NCI-H1105 treated with DMSO at 0.1 percent for 48 hours (cell line): ENCODE measurements at regions not wholly inside any gene's neighbourhood (a gene's known extent, or its start where the extent isn't known, plus 50 kb on each side); places are given as distances from the start of the nearest gene placed in this dataset.

Source experiments
- DNase-seq: peaks from one replicate; lab custom pipeline; 2025; lab: John Stamatoyannopoulos, UW

DNA sequence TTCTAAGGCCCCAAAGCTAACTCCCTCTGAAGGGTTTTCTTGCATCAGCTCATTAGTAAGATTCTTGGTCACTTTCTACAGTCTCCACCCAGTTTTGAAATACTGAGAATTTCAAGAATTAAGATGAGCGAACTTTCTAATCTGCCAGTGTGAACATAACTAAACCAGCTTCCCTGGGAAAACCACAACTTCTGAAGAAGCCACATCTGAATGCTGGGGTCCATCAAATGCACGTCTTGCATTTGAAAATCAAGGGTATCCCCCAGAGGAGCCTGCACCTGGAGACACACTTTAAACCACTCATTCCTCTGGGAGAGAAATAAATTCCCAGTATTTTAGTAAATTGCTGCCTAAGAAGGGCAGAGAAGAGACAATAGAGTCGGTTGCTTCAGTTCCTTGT lies 292.1 kb upstream of the CDH4 start:
- no peak for DNase-seq

DNA sequence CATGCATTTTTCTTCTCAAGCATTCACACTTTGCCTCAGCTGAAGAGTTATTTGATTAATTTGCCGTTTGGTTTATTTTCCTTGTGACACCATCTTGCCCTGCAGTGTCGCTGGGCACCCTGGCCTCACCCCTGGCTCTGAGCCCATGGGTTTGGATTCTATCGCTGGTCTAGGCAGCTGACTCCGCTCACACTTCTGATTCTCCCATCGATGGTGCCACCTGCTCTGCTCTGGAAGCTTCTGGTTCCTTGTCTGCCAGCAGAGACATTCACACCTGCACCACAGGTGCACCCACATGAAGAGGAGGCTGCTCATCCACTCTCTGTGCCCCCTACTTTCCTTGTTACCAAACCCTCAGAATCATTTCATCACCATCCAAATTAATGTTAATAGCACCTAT lies 291.6 kb upstream of the CDH4 start:
- DNase-seq, result no peak

GRCh38 chr20:60961551-60961950 lies 290.5 kb upstream of the CDH4 start:
- DNase-seq, result no peak

GRCh38 chr20:60962367-60963045 lies 289.6 kb upstream of the CDH4 start:
- DNase-seq, result no peak

DNA sequence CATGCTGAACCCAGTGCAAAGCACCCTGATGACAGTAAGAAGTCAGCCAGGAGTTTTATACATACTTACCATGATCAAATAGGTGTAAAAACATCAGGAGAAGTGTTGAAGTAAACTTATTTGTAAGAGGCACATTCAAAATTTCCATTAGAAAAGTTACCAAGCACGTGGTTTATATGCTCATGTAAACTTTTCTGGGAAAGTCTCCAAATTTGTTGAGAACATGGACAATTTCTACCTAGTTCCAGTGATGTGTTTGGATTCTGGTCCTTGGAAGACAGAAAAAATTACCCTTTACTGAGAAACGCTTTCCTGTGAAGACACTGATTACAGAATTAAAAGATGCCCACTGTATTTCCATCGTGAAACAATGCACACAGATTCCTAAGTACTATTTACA lies 288.9 kb upstream of the CDH4 start:
- DNase-seq, result no peak

DNA sequence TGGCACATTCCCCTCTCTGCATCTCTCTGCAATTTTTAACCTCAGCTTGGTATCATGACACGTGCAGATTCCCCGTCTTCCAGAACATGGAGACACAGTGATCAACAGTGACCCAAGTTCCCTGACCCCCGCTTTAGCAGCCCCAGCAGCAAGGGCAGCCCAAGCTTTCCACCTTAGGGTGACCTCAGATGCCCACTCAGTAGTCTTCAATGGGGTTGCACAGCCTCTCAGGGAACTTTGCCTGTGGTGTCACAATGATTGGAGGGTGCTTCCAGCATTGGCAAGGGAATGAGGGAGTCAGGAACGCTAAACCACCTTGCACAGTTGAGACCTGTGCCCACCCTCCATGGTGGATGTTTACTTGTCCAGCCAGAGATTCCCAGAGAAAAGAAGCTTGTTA lies 287.1 kb upstream of the CDH4 start:
- DNase-seq, result no peak

- DNase-seq, result no peak
These were observed 286.0 kb upstream of the CDH4 start for GRCh38 chr20:60966031-60966430.

DNA sequence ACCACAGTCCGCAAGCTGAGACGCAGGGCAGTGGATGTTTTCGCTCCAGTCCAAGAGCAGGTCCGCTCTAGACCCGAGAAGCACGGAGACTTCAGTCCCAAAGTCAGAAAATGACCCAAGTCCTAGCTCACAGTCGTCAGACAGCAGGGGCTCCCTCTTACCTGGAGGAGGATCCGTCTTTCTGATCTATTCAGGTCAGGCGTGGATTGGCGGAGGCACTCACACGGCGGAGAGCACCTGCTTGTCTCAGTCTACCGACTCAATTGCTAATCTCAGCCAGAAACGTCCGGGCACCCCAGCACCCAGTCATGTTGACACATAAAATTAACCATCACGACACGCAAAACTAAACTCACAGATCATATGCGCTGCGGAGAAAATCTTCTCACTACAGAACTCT lies 285.3 kb upstream of the CDH4 start:
- no peak for DNase-seq

- no peak for DNase-seq
These were observed 284.4 kb upstream of the CDH4 start for GRCh38 chr20:60967431-60968316.

DNA sequence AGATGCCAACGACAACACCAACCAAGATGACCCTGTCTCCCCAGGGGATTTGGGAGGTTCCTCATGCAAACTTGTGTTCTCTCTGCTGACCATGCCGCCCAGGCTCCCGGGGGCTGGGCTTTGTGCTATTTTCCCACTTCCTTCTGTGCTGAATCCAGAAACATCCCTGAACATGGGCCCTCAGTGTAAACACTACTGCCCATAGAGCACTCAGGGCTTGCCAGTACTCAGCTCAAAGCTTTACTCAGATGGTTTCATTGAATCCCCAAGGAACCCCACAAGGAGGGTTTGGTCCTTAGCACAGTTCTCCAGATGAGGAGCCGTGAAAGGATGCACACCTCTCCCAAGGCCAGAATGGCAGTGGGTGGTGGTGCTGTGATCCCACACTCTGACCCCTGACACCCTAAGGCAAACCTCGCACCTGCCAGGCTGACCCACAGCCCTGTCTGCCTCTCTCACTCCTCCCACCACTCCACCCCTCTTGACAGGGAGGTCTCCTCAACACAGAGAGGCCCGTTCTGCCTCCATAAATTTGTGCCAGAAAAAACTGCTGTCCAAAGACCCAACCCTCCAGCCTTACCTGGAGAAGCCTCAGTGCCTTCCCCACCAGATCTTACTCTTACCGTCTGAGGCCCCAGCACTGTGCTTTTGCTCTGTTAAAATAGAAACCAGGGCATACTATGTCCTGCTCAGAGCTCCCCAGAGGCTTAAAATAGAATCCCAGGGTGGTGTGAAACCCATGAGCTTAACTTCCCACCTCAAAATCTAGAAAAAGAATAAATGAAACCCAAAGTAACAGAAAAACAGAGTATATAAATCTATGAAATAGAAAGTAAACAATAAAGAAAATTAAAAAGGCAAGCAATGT lies 283.0 kb upstream of the CDH4 start:
- no peak for DNase-seq

- DNase-seq, result no peak
These were observed 281.5 kb upstream of the CDH4 start for GRCh38 chr20:60970601-60971000.

- DNase-seq, result no peak
These were observed 278.0 kb upstream of the CDH4 start for GRCh38 chr20:60974022-60974421.

- DNase-seq, result no peak
These were observed 277.6 kb upstream of the CDH4 start for GRCh38 chr20:60974441-60974945.

- DNase-seq, result no peak
These were observed 275.9 kb upstream of the CDH4 start for GRCh38 chr20:60976139-60976538.

DNA sequence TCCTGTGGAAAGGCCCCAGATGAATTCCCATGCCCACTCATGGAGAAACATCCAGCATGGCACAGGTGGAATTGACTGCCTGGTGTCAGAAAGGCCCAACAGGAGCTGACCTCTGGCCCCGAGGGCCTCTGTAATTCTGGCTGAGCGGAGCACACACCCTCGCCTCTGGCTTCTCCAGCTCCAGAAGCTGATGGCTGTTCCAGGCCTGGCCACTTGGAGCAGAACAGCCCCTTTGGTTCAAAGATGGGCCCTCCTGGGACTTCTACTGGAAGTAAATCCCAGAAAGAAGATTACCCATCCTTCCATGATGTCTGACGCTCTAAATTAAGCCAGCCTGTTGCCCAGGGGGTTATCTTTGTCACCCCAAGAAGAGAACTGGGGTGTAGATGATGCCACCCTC lies 275.1 kb upstream of the CDH4 start:
- DNase-seq, result no peak

GRCh38 chr20:60977901-60978300 lies 274.2 kb upstream of the CDH4 start:
- peak; percentile 63 for DNase-seq

- peak; percentile 63 for DNase-seq
These were observed 267.4 kb upstream of the CDH4 start for GRCh38 chr20:60984666-60985065.

DNA sequence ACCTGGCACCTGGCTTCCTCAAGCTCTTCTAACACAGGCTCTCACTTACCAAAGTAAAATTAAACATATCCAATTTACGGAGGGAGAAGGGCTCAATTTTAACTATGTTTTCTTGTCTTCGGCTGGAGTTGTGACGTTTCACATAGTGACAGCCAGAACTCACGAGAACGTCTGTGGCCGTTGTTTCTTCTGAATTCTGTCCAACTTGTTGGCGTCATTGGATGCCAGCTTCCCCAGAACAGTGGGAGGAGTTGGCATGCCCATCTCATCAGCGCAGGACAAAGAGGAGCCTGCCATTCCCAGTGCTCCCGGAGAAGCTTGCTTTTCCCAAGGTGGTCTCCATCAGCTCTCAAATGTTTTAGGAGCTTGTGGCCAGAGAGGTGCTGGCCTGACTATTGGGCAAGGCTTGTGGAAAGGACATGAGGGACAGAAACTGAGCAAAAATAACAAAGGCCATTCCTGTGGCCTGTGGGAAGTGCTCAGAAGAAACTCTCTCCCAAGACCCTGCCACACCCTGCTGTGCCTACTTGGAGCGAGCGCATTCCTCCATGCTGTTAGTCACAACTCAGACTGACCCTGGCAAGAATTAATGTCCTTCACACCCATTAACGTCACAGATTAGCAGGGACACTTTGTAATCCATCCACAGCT lies 265.4 kb upstream of the CDH4 start:
- peak; percentile 79 for DNase-seq

GRCh38 chr20:60990061-60990460 lies 262.0 kb upstream of the CDH4 start:
- no peak for DNase-seq

- DNase-seq, result no peak
These were observed 261.4 kb upstream of the CDH4 start for GRCh38 chr20:60990643-60991042.

DNA sequence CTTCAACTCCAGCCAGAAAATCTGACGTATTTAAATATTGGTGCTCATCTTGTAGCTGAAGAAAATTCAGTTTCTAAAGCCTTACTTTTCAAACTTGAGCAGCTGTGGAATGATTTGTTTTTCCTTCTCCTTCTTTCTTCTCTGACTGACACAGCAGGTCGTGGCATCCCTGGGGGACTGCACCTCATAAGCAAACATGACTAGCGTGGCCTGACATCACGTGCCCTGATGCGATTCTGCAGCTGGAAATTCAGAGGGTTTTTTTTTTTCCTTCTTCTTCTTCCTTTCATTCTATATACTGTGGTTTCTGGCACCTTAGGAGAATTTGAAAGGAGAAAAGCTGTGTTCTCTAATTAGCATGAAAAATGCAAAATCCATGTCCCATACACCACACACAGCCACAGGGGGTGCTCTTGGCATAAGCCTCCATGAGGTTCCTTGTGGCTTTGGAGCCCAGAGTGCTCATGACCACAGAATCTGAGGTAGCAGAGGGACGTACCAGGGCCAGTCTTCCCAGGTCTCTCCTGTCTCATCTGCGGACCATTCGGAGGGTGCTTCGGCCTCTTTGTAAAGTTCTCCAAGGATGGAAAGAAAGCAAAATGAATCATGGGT lies 258.5 kb upstream of the CDH4 start:
- no peak for DNase-seq
